ENCODE measurements at regions not wholly inside any gene's neighbourhood (a gene's known extent, or its start where the extent isn't known, plus 50 kb on each side); places are given as distances from the start of the nearest gene placed in this dataset.

- H3K27ac ChIP-seq = peak overlapping the region; percentile 92
- TF ChIP-seq, protein P1, sequence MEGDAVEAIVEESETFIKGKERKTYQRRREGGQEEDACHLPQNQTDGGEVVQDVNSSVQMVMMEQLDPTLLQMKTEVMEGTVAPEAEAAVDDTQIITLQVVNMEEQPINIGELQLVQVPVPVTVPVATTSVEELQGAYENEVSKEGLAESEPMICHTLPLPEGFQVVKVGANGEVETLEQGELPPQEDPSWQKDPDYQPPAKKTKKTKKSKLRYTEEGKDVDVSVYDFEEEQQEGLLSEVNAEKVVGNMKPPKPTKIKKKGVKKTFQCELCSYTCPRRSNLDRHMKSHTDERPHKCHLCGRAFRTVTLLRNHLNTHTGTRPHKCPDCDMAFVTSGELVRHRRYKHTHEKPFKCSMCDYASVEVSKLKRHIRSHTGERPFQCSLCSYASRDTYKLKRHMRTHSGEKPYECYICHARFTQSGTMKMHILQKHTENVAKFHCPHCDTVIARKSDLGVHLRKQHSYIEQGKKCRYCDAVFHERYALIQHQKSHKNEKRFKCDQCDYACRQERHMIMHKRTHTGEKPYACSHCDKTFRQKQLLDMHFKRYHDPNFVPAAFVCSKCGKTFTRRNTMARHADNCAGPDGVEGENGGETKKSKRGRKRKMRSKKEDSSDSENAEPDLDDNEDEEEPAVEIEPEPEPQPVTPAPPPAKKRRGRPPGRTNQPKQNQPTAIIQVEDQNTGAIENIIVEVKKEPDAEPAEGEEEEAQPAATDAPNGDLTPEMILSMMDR (conservative IDR thresholded peaks at IDR 0.05) = no peak
These were observed 432.9 kb upstream of the BRINP1 start for GRCh38 chr9:119802133-119802532.

GRCh38 chr9:119801311-119801710 is 432.1 kb upstream of the BRINP1 start:
- TF ChIP-seq, protein P1 (conservative IDR thresholded peaks at IDR 0.05) = no peak
- peak overlapping the region; percentile 92 for H3K27ac ChIP-seq

DNA sequence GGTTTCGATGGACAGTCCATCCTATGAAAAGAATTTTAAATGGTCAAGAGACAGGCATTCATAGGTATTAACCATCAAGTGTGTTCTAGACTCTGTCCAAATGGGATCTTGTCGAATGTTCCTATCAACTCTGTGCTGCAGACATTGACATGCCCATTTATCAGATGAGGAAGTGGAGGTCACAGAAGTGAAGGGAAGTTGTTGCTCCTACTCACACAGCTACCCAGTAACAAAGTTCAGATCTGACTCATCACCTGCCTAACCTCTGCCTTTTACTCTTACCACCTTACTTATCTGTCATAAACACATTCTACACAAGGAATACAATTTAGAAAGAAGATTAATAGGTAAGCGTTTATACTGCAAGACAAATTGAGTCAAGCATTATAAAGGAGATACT is 426.2 kb upstream of the BRINP1 start:
- TF ChIP-seq, protein P1 (conservative IDR thresholded peaks at IDR 0.05) = no peak
- no peak overlapping the region for H3K27ac ChIP-seq

GRCh38 chr9:119794836-119795235 is 425.6 kb upstream of the BRINP1 start:
- TF ChIP-seq, protein P1 (conservative IDR thresholded peaks at IDR 0.05) = no peak
- no peak overlapping the region for H3K27ac ChIP-seq

GRCh38 chr9:119793218-119793617 is 424.0 kb upstream of the BRINP1 start:
- H3K27ac ChIP-seq = no peak overlapping the region
- TF ChIP-seq, protein P1 (conservative IDR thresholded peaks at IDR 0.05) = no peak

- H3K27ac ChIP-seq = no peak overlapping the region
- TF ChIP-seq, protein P1 (conservative IDR thresholded peaks at IDR 0.05) = no peak
These were observed 423.0 kb upstream of the BRINP1 start for GRCh38 chr9:119792242-119792641.

GRCh38 chr9:119789987-119790386 is 420.8 kb upstream of the BRINP1 start:
- H3K27ac ChIP-seq = no peak overlapping the region
- TF ChIP-seq, protein P1 (conservative IDR thresholded peaks at IDR 0.05) = no peak

GRCh38 chr9:119788921-119789320 is 419.7 kb upstream of the BRINP1 start:
- no peak overlapping the region for H3K27ac ChIP-seq
- TF ChIP-seq, protein P1 (conservative IDR thresholded peaks at IDR 0.05) = no peak

Measured in VCaP (cell line).